Lower lobe of right lung (tissue), 2 donors: ENCODE measurements at regions not wholly inside any gene's neighbourhood (a gene's known extent, or its start where the extent isn't known, plus 50 kb on each side); places are given as distances from the start of the nearest gene placed in this dataset.

ENCODE experiments used
- ATAC-seq, 2 donors: fragments of 200-7000 bp; cut with Tn5 transposase; one replicate each; pipeline ENCODE4 v1.9.1; 2020 to 2022; ENCODE audit warnings: mild to moderate bottlenecking in 2 of 2, moderate library complexity in 2 of 2
- DNase-seq: peaks from one replicate; pipeline ENCODE4 v3.0.0-alpha.2; 2020
- H3K27ac ChIP-seq: fragments of 200-600 bp; one replicate; pipeline ENCODE4 v1.8.0; 2022
- H3K27me3 ChIP-seq: fragments of 200-600 bp; one replicate; pipeline ENCODE4 v1.8.0; 2022; ENCODE audit warnings: low read depth
- H3K36me3 ChIP-seq: fragments of 200-600 bp; one replicate; pipeline ENCODE4 v1.8.0; 2022; ENCODE audit warnings: mild to moderate bottlenecking
- H3K4me1 ChIP-seq: fragments of 200-600 bp; one replicate; pipeline ENCODE4 v1.8.0; 2022
- H3K4me3 ChIP-seq: fragments of 200-600 bp; one replicate; pipeline ENCODE4 v1.8.0; 2022; ENCODE audit warnings: mild to moderate bottlenecking
- H3K9me3 ChIP-seq: fragments of 200-600 bp; one replicate; pipeline ENCODE4 v1.8.0; 2022
- intact Hi-C: fragments of 100-400 bp; cut with DNase I; formaldehyde crosslinking; loops from one replicate; pipeline ENCODE4 v1.11.0; 2022
- TF ChIP-seq, protein P1 (sequence below): fragments of 200-600 bp; IDR thresholded peaks from one replicate; pipeline ENCODE4 v1.8.0; 2022; ENCODE audit warnings: antibody characterized with exemption, mild to moderate bottlenecking
- donor health status: DM: no; HTN: yes; CAD: no; lungs with severe emphysema.

DNA sequence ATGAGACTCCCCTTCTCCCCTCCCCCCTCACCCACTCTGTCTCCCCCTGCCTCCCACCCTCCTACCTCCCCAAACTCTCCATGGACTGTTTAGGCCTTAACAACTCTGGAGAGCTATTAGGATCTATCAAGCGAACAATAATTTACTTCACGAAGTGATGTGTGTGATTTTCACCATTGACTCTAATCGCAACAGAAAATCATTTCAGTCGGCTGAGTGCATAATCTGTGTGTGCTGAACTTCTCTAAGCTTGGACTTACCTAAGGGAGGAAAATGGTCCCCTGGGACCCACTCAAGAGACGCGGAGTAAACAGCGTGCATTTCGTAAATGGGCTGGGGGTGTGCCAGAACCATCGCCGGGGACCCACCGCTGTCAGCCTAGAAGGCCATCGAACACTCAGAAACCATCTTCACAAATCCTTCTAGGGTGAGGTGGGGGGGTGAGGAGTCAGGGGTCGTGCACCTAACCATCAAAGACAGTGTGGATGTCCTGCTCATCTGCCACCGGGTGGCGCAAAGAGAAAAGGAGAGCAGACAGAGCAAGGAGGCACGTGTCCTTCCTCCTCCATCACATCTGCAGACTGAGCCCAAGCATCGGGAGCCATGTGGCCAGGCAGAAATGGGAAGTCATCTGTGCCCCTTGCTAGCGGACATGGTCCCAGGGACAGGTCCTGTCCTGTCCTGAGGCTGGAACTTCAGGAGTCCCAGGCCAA lies 62.1 kb upstream of the NUP50 start:
- TF ChIP-seq, protein P1, sequence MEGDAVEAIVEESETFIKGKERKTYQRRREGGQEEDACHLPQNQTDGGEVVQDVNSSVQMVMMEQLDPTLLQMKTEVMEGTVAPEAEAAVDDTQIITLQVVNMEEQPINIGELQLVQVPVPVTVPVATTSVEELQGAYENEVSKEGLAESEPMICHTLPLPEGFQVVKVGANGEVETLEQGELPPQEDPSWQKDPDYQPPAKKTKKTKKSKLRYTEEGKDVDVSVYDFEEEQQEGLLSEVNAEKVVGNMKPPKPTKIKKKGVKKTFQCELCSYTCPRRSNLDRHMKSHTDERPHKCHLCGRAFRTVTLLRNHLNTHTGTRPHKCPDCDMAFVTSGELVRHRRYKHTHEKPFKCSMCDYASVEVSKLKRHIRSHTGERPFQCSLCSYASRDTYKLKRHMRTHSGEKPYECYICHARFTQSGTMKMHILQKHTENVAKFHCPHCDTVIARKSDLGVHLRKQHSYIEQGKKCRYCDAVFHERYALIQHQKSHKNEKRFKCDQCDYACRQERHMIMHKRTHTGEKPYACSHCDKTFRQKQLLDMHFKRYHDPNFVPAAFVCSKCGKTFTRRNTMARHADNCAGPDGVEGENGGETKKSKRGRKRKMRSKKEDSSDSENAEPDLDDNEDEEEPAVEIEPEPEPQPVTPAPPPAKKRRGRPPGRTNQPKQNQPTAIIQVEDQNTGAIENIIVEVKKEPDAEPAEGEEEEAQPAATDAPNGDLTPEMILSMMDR: peak; percentile 35
- Histone ChIP-seq H3K27ac (no peak overlapping the region), H3K36me3 (no peaks in the 10 kb centered on the region), H3K4me1 (no peaks in the 10 kb centered on the region), H3K4me3 (no peak overlapping the region), H3K27me3 (peaks cover 31% of the 10 kb centered on the region), H3K9me3 (no peaks in the 10 kb centered on the region)
- ATAC-seq (peak; percentile 61 to 64), DNase-seq (peak; percentile 55)
- intact Hi-C loops: no loop called here

DNA sequence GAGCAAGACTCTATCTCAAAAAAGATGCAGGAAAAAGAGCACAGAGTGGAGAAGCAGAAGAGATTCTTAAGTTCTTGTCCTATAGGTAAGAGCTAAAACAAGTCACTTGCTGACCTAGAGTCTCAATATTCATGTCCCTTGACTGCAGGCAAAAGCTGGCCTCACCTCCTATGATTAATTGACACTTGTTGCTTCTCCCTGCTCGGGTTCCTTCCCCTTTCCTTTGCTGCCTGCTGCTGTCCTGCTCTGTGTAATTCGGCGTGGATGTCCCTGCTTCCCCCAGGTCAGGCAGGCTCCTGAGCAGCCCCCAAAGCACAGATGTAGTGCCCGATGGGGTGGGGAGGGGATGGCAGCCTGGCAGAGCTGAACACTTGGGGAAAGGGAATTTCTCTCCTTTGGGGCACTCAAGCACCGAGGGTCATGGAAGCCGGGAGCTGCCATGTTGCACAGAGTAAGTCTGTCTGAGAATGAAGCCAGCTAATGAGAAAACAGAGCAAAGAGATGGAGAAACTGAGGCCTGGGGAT lies 60.8 kb upstream of the NUP50 start:
- DNase-seq (no peak), ATAC-seq (no peak)
- Histone ChIP-seq H3K27me3 (peaks cover 35% of the 10 kb centered on the region), H3K4me3 (no peak overlapping the region), H3K36me3 (no peaks in the 10 kb centered on the region), H3K27ac (no peak overlapping the region), H3K9me3 (no peaks in the 10 kb centered on the region), H3K4me1 (no peaks in the 10 kb centered on the region)
- intact Hi-C loops: no loop called here
- TF ChIP-seq, protein P1: no peak

DNA sequence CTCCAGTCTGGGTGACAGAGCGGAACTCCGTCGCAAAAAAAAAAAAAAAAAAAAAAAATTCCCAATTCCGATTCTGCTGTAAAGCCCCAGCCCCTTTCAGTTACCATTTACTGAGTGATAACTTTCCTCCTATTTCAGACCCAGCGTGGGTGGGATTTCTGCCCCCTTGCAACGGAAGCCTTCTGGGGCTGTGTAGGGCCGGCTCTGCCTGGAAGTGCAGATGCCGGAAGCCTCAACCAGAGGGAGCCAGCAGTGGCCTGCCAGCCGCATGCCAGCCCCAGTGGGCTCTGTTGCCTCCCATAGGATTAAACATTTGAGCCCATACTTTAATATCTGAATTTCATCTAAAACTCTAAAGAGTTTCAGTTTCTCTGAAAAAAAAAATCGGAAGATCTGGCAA lies 60.0 kb upstream of the NUP50 start:
- H3K9me3 ChIP-seq: no peaks in the 10 kb centered on the region

DNA sequence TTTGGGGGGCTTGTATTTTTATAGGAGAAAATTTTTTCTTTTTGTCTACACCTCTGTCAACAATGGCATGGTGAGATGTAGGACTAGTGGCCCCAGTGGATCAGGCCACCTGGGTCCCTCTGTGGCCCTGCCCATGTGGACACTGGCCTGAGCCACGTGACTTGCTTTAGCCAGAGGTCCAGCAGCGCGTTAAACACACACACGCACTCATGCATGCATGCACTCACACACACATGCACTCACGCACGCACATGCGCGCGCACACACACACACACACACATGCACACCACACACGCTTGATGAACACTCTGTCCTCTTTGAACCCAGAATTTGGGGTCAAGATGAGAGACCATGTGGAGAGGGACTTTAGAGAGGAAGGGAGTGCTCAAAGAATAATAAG lies 59.4 kb upstream of the NUP50 start:
- TF ChIP-seq, protein P1: no peak
- Histone ChIP-seq H3K27ac (no peak overlapping the region), H3K4me3 (no peak overlapping the region), H3K27me3 (peaks cover 29% of the 10 kb centered on the region), H3K9me3 (no peaks in the 10 kb centered on the region), H3K36me3 (no peaks in the 10 kb centered on the region), H3K4me1 (no peaks in the 10 kb centered on the region)
- no peak for ATAC-seq
- intact Hi-C loops: no loop called here
- DNase-seq: no peak

More for the DNA sequence above, 60.0 kb upstream of the NUP50 start:
- TF ChIP-seq, protein P1: no peak
- DNase-seq (no peak), ATAC-seq (no peak)
- Histone ChIP-seq H3K27me3 (peaks cover 29% of the 10 kb centered on the region), H3K4me3 (no peak overlapping the region), H3K4me1 (no peaks in the 10 kb centered on the region), H3K27ac (no peak overlapping the region), H3K36me3 (no peaks in the 10 kb centered on the region)
- intact Hi-C loops: no loop called here

DNA sequence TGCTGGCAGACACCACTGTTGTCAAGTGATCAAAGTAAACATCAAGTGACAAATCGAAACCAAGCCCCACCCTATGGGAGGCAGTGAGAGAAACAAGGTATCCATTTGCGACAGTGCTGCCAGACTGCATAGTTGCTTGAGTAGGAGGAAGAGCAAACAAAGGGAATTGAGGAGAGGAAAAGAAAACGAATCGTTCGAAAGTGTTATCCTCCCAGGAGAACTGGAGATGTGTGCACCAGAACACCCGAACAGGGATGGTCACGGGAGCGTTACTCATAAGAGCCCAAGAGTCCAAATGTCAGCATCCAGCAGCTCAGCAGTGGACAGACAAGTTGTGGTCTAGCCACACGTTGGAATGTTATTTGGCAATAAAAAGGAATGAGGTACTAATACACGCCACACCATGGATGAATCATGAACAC lies 58.4 kb upstream of the NUP50 start:
- ATAC-seq (no peak), DNase-seq (no peak)
- Histone ChIP-seq H3K4me1 (no peaks in the 10 kb centered on the region), H3K36me3 (no peaks in the 10 kb centered on the region), H3K27ac (no peak overlapping the region), H3K27me3 (peaks cover 26% of the 10 kb centered on the region), H3K4me3 (no peak overlapping the region), H3K9me3 (no peaks in the 10 kb centered on the region)
- intact Hi-C loops: no loop called here
- TF ChIP-seq, protein P1: no peak
